ENCODE measurements at regions not wholly inside any gene's neighbourhood (a gene's known extent, or its start where the extent isn't known, plus 50 kb on each side); places are given as distances from the start of the nearest gene placed in this dataset.

- DNase-seq, result no peak
Observed at GRCh38 chr5:74109344-74109743, 483.3 kb downstream of the ARHGEF28 start.

- DNase-seq, result no peak
Observed at GRCh38 chr5:74107899-74108298, 481.9 kb downstream of the ARHGEF28 start.

GRCh38 chr5:74105126-74105780 is 479.3 kb downstream of the ARHGEF28 start:
- peak; percentile 63 for DNase-seq

GRCh38 chr5:74103131-74104023 is 477.4 kb downstream of the ARHGEF28 start:
- no peak for DNase-seq

GRCh38 chr5:74100268-74100665 is 474.3 kb downstream of the ARHGEF28 start:
- DNase-seq, result no peak

GRCh38 chr5:74099538-74100267 is 473.7 kb downstream of the ARHGEF28 start:
- no peak for DNase-seq

- no peak for DNase-seq
Observed at GRCh38 chr5:74098941-74099340, 472.9 kb downstream of the ARHGEF28 start.

GRCh38 chr5:74098456-74098855 is 472.5 kb downstream of the ARHGEF28 start:
- DNase-seq, result no peak

GRCh38 chr5:74096325-74096724 is 470.3 kb downstream of the ARHGEF28 start:
- no peak for DNase-seq

GRCh38 chr5:74095871-74096270 is 469.9 kb downstream of the ARHGEF28 start:
- no peak for DNase-seq

- DNase-seq, result no peak
Observed at GRCh38 chr5:74094782-74095108, 468.7 kb downstream of the ARHGEF28 start.

GRCh38 chr5:74094096-74094781 is 468.2 kb downstream of the ARHGEF28 start:
- DNase-seq, result no peak

- DNase-seq, result no peak
Observed at GRCh38 chr5:74093561-74093960, 467.6 kb downstream of the ARHGEF28 start.

- DNase-seq, result no peak
Observed at GRCh38 chr5:74092766-74093165, 466.8 kb downstream of the ARHGEF28 start.

- no peak for DNase-seq
Observed at GRCh38 chr5:74085782-74086181, 459.8 kb downstream of the ARHGEF28 start.

GRCh38 chr5:74085186-74085585 is 459.2 kb downstream of the ARHGEF28 start:
- no peak for DNase-seq

GRCh38 chr5:74083096-74083791 is 457.2 kb downstream of the ARHGEF28 start:
- no peak for DNase-seq

- no peak for DNase-seq
Observed at GRCh38 chr5:74082512-74083055, 456.6 kb downstream of the ARHGEF28 start.

- DNase-seq, result no peak
Observed at GRCh38 chr5:74081126-74081525, 455.1 kb downstream of the ARHGEF28 start.

- no peak for DNase-seq
Observed at GRCh38 chr5:74079971-74080556, 454.1 kb downstream of the ARHGEF28 start.
